COLO829 (cell line): ENCODE measurements at regions not wholly inside any gene's neighbourhood (a gene's known extent, or its start where the extent isn't known, plus 50 kb on each side); places are given as distances from the start of the nearest gene placed in this dataset.

Experiments used
- DNase-seq: peaks from one replicate; pipeline ENCODE4 v3.0.0; 2012; ENCODE audit warnings: low spot score

- DNase-seq, result no peak
Observed at GRCh38 chr2:239671471-239671870, 270.7 kb upstream of the HDAC4 start.

GRCh38 chr2:239670463-239671120 is 269.8 kb upstream of the HDAC4 start:
- no peak for DNase-seq

GRCh38 chr2:239669899-239670460 is 269.2 kb upstream of the HDAC4 start:
- DNase-seq, result no peak

GRCh38 chr2:239669181-239669898 is 268.5 kb upstream of the HDAC4 start:
- no peak for DNase-seq

- no peak for DNase-seq
Observed at GRCh38 chr2:239668651-239669050, 267.8 kb upstream of the HDAC4 start.

GRCh38 chr2:239668042-239668441 is 267.2 kb upstream of the HDAC4 start:
- DNase-seq, result no peak

GRCh38 chr2:239667431-239667985 is 266.7 kb upstream of the HDAC4 start:
- no peak for DNase-seq

- DNase-seq, result no peak
Observed at GRCh38 chr2:239666855-239667376, 266.1 kb upstream of the HDAC4 start.

GRCh38 chr2:239666053-239666854 is 265.4 kb upstream of the HDAC4 start:
- DNase-seq, result no peak

- DNase-seq, result no peak
Observed at GRCh38 chr2:239664216-239664810, 263.5 kb upstream of the HDAC4 start.

- DNase-seq, result no peak
Observed at GRCh38 chr2:239663364-239663924, 262.6 kb upstream of the HDAC4 start.

- DNase-seq, result no peak
Observed at GRCh38 chr2:239662413-239663120, 261.7 kb upstream of the HDAC4 start.

GRCh38 chr2:239661334-239662312 is 260.8 kb upstream of the HDAC4 start:
- DNase-seq, result no peak

GRCh38 chr2:239660390-239661230 is 259.8 kb upstream of the HDAC4 start:
- no peak for DNase-seq

- DNase-seq, result no peak
Observed at GRCh38 chr2:239657992-239658391, 257.2 kb upstream of the HDAC4 start.

- DNase-seq, result no peak
Observed at GRCh38 chr2:239657236-239657635, 256.4 kb upstream of the HDAC4 start.

GRCh38 chr2:239654266-239654665 is 253.4 kb upstream of the HDAC4 start:
- no peak for DNase-seq

- DNase-seq, result no peak
Observed at GRCh38 chr2:239651859-239652258, 251.0 kb upstream of the HDAC4 start.

GRCh38 chr2:239650674-239651073 is 249.9 kb upstream of the HDAC4 start:
- no peak for DNase-seq
